ENCODE measurements at regions not wholly inside any gene's neighbourhood (a gene's known extent, or its start where the extent isn't known, plus 50 kb on each side); places are given as distances from the start of the nearest gene placed in this dataset.
A peak's percentile ranks its signal among the peaks of the same experiment; 100 is the strongest.

- no peak overlapping the region for H3K4me3 ChIP-seq (ENCODE audit: low read depth, low read length)
- no peak for TF ChIP-seq CTCF (IDR thresholded peaks at IDR 0.05; ENCODE audit: insufficient read depth, low read length, poor library complexity, severe bottlenecking)
- H3K27me3 ChIP-seq (ENCODE audit: control insufficient read depth, insufficient read depth, low read length) = no peaks in the 10 kb centered on the region
- no peak for DNase-seq (ENCODE audit: low read depth)
- H3K36me3 ChIP-seq (ENCODE audit: control insufficient read depth, insufficient read depth, low read length) = peaks cover 3% of the 10 kb centered on the region
Measured at GRCh38 chr7:130881091-130881798, 147.2 kb upstream of the KLF14 start.

GRCh38 chr7:130881799-130882141, 147.8 kb upstream of the KLF14 start:
- TF ChIP-seq CTCF (IDR thresholded peaks at IDR 0.05; ENCODE audit: insufficient read depth, low read length, poor library complexity, severe bottlenecking) = no peak
- Histone ChIP-seq H3K36me3 (ENCODE audit: control insufficient read depth, insufficient read depth, low read length) (peaks cover 3% of the 10 kb centered on the region), H3K27me3 (ENCODE audit: control insufficient read depth, insufficient read depth, low read length) (no peaks in the 10 kb centered on the region), H3K4me3 (ENCODE audit: low read depth, low read length) (no peak overlapping the region)
- DNase-seq (ENCODE audit: low read depth) = no peak

GRCh38 chr7:130882396-130882795, 148.4 kb upstream of the KLF14 start:
- no peak for TF ChIP-seq CTCF (IDR thresholded peaks at IDR 0.05; ENCODE audit: insufficient read depth, low read length, poor library complexity, severe bottlenecking)
- DNase-seq (ENCODE audit: low read depth) = no peak
- Histone ChIP-seq H3K36me3 (ENCODE audit: control insufficient read depth, insufficient read depth, low read length) (peaks cover 3% of the 10 kb centered on the region), H3K4me3 (ENCODE audit: low read depth, low read length) (no peak overlapping the region), H3K27me3 (ENCODE audit: control insufficient read depth, insufficient read depth, low read length) (no peaks in the 10 kb centered on the region)

- DNase-seq (ENCODE audit: low read depth) = no peak
- no peak for TF ChIP-seq CTCF (IDR thresholded peaks at IDR 0.05; ENCODE audit: insufficient read depth, low read length, poor library complexity, severe bottlenecking)
- no peaks in the 10 kb centered on the region for H3K27me3 ChIP-seq (ENCODE audit: control insufficient read depth, insufficient read depth, low read length)
- peaks cover 3% of the 10 kb centered on the region for H3K36me3 ChIP-seq (ENCODE audit: control insufficient read depth, insufficient read depth, low read length)
- H3K4me3 ChIP-seq (ENCODE audit: low read depth, low read length) = no peak overlapping the region
Measured at GRCh38 chr7:130883928-130884327, 149.9 kb upstream of the KLF14 start.

- Histone ChIP-seq H3K27me3 (ENCODE audit: control insufficient read depth, insufficient read depth, low read length) (no peaks in the 10 kb centered on the region), H3K4me3 (ENCODE audit: low read depth, low read length) (no peak overlapping the region), H3K36me3 (ENCODE audit: control insufficient read depth, insufficient read depth, low read length) (peaks cover 3% of the 10 kb centered on the region)
- DNase-seq (ENCODE audit: low read depth) = peak; percentile 95
- TF ChIP-seq CTCF (IDR thresholded peaks at IDR 0.05; ENCODE audit: insufficient read depth, low read length, poor library complexity, severe bottlenecking) = no peak
Measured at GRCh38 chr7:130884437-130885417, 150.7 kb upstream of the KLF14 start.

Measured in kidney epithelial cell (primary cell).